Brain pericyte (primary cell): ENCODE measurements at regions not wholly inside any gene's neighbourhood (a gene's known extent, or its start where the extent isn't known, plus 50 kb on each side); places are given as distances from the start of the nearest gene placed in this dataset.

Experiments
- DNase-seq: peaks from one replicate; pipeline ENCODE4 v3.0.0-alpha.2; 2012; ENCODE audit warnings: low read depth, low spot score

- no peak for DNase-seq
Measured at GRCh38 chr6:143595251-143596036, 82.3 kb upstream of the PHACTR2 start.

GRCh38 chr6:143594647-143595046 is 83.1 kb upstream of the PHACTR2 start:
- no peak for DNase-seq

GRCh38 chr6:143592335-143592734 is 80.8 kb upstream of the FUCA2 start:
- no peak for DNase-seq

GRCh38 chr6:143591441-143591840 is 79.9 kb upstream of the FUCA2 start:
- no peak for DNase-seq

GRCh38 chr6:143589162-143589561 is 77.6 kb upstream of the FUCA2 start:
- no peak for DNase-seq

GRCh38 chr6:143586557-143586956 is 75.0 kb upstream of the FUCA2 start:
- DNase-seq, result no peak

- DNase-seq, result no peak
Measured at GRCh38 chr6:143585716-143586115, 74.2 kb upstream of the FUCA2 start.

- no peak for DNase-seq
Measured at GRCh38 chr6:143585241-143585640, 73.7 kb upstream of the FUCA2 start.

GRCh38 chr6:143583542-143584327 is 72.2 kb upstream of the FUCA2 start:
- DNase-seq, result peak; percentile 47

- DNase-seq, result no peak
Measured at GRCh38 chr6:143581835-143582480, 70.4 kb upstream of the FUCA2 start.

- DNase-seq, result no peak
Measured at GRCh38 chr6:143579703-143580102, 68.2 kb upstream of the FUCA2 start.

GRCh38 chr6:143578054-143578453 is 66.5 kb upstream of the FUCA2 start:
- DNase-seq, result no peak

- DNase-seq, result no peak
Measured at GRCh38 chr6:143575901-143576426, 64.4 kb upstream of the FUCA2 start.

- DNase-seq, result peak; percentile 77
Measured at GRCh38 chr6:143575440-143575839, 63.9 kb upstream of the FUCA2 start.

GRCh38 chr6:143570147-143570853 is 58.8 kb upstream of the FUCA2 start:
- no peak for DNase-seq

- no peak for DNase-seq
Measured at GRCh38 chr6:143569040-143569439, 57.5 kb upstream of the FUCA2 start.

GRCh38 chr6:143564484-143565017 is 53.0 kb upstream of the FUCA2 start:
- DNase-seq, result no peak

- no peak for DNase-seq
Measured at GRCh38 chr6:143562143-143562542, 50.6 kb upstream of the FUCA2 start.
